WTC11 (cell line): ENCODE measurements at regions not wholly inside any gene's neighbourhood (a gene's known extent, or its start where the extent isn't known, plus 50 kb on each side); places are given as distances from the start of the nearest gene placed in this dataset.
A peak's percentile ranks its signal among the peaks of the same experiment; 100 is the strongest.

Experiments
- ATAC-seq: fragments of 200-7000 bp; cut with Tn5 transposase; 2 replicates; pipeline ENCODE4 v1.10.0; 2021; ENCODE audit warnings: mild to moderate bottlenecking, moderate library complexity
- CTCF ChIA-PET: fragments of 300-600 bp; sonication (Branson Sonifier 250); formaldehyde crosslinking; loops from one replicate; lab custom pipeline; 2021; ENCODE audit warnings: antibody characterized with exemption; lab: Charles Lee
- POLR2A ChIA-PET: fragments of 350-600 bp; sonication (Branson Sonifier 250); formaldehyde crosslinking; loops from one replicate; lab custom pipeline; 2021; ENCODE audit warnings: antibody characterized with exemption; lab: Charles Lee
- DNase-seq: peaks from one replicate; pipeline ENCODE4 v3.0.0; 2021; ENCODE audit warnings: low spot score
- H3K27ac Mint-ChIP-seq: 2 replicates; pipeline ENCODE4 v1.8.0; 2021; ENCODE audit warnings: mixed read lengths
- H3K27me3 Mint-ChIP-seq: 2 replicates; pipeline ENCODE4 v1.8.0; 2021; ENCODE audit warnings: low read depth, mild to moderate bottlenecking, moderate library complexity, mixed read lengths
- H3K36me3 Mint-ChIP-seq: 2 replicates; pipeline ENCODE4 v1.8.0; 2021; ENCODE audit warnings: mixed read lengths
- H3K4me1 Mint-ChIP-seq: 2 replicates; pipeline ENCODE4 v1.8.0; 2022; ENCODE audit warnings: mixed read lengths
- H3K4me3 Mint-ChIP-seq: 2 replicates; pipeline ENCODE4 v1.8.0; 2021; ENCODE audit warnings: mild to moderate bottlenecking, moderate library complexity, mixed read lengths
- H3K9me3 Mint-ChIP-seq: 2 replicates; pipeline ENCODE4 v1.8.0; 2021; ENCODE audit warnings: mixed read lengths
- AFF4 ChIP-seq: sonication (generic); formaldehyde crosslinking; IDR thresholded peaks from 2 replicates; pipeline ENCODE4 v1.8.1; 2023; ENCODE audit warnings: mild to moderate bottlenecking, missing genetic modification reagents, borderline replicate concordance
- ATF1 ChIP-seq: sonication (generic); formaldehyde crosslinking; IDR thresholded peaks from 2 replicates; pipeline ENCODE4 v1.8.1; 2023; ENCODE audit warnings: mild to moderate bottlenecking, moderate library complexity, missing genetic modification reagents
- ATF2 ChIP-seq: sonication (generic); formaldehyde crosslinking; IDR thresholded peaks from 2 replicates; pipeline ENCODE4 v1.8.1; 2022; ENCODE audit warnings: low read depth, missing genetic modification reagents, borderline replicate concordance
- CBFB ChIP-seq: sonication (generic); formaldehyde crosslinking; IDR thresholded peaks from 2 replicates; pipeline ENCODE4 v1.8.1; 2022; ENCODE audit warnings: mild to moderate bottlenecking, low read depth, missing genetic modification reagents
- E2F5 ChIP-seq: sonication (generic); formaldehyde crosslinking; IDR thresholded peaks from 2 replicates; pipeline ENCODE4 v1.8.1; 2022; ENCODE audit warnings: mild to moderate bottlenecking, moderate library complexity, missing genetic modification reagents
- GABPB1 ChIP-seq: sonication (generic); formaldehyde crosslinking; IDR thresholded peaks from 2 replicates; pipeline ENCODE4 v1.8.1; 2023; ENCODE audit warnings: mild to moderate bottlenecking, missing genetic modification reagents
- HMGA2 ChIP-seq: fragments of 250-450 bp; sonication (Bioruptor Pico); IDR thresholded peaks from 2 replicates; pipeline ENCODE4 v1.4.0; 2021; ENCODE audit warnings: mild to moderate bottlenecking, moderate library complexity
- JAZF1 ChIP-seq: fragments of 250-450 bp; sonication (Bioruptor Pico); IDR thresholded peaks from 2 replicates; pipeline ENCODE4 v1.9.0; 2021; ENCODE audit warnings: moderate library complexity, mild to moderate bottlenecking, inconsistent platforms
- MAX ChIP-seq: sonication (generic); formaldehyde crosslinking; IDR thresholded peaks from 2 replicates; pipeline ENCODE4 v1.8.0; 2022; ENCODE audit warnings: mild to moderate bottlenecking, missing genetic modification reagents
- NFYB ChIP-seq: sonication (generic); formaldehyde crosslinking; conservative IDR thresholded peaks from 2 replicates; pipeline ENCODE4 v1.8.0; 2022; ENCODE audit warnings: low read depth, missing genetic modification reagents
- NR1H2 ChIP-seq: sonication (generic); formaldehyde crosslinking; IDR thresholded peaks from 2 replicates; pipeline ENCODE4 v1.9.0; 2021; ENCODE audit warnings: mild to moderate bottlenecking, moderate library complexity, missing genetic modification reagents
- TCF7 ChIP-seq: sonication (generic); formaldehyde crosslinking; IDR thresholded peaks from 2 replicates; pipeline ENCODE4 v1.8.0; 2022; ENCODE audit warnings: mild to moderate bottlenecking, low read depth, missing genetic modification reagents, moderate library complexity
- TP53 ChIP-seq: sonication (generic); formaldehyde crosslinking; IDR thresholded peaks from 2 replicates; pipeline ENCODE4 v1.8.1; 2023; ENCODE audit warnings: mild to moderate bottlenecking, missing genetic modification reagents
- USF1 ChIP-seq: sonication (generic); formaldehyde crosslinking; IDR thresholded peaks from 2 replicates; pipeline ENCODE4 v1.8.0; 2022; ENCODE audit warnings: mild to moderate bottlenecking, missing genetic modification reagents
- ZBTB43 ChIP-seq: sonication (generic); formaldehyde crosslinking; IDR thresholded peaks from 2 replicates; pipeline ENCODE4 v1.8.1; 2023; ENCODE audit warnings: mild to moderate bottlenecking, missing genetic modification reagents
- ZNF232 ChIP-seq: sonication (generic); formaldehyde crosslinking; IDR thresholded peaks from 2 replicates; pipeline ENCODE4 v1.8.0; 2022; ENCODE audit warnings: mild to moderate bottlenecking, missing genetic modification reagents
- ZNF317 ChIP-seq: sonication (generic); formaldehyde crosslinking; IDR thresholded peaks from 2 replicates; pipeline ENCODE4 v1.8.1; 2023; ENCODE audit warnings: low read depth, mild to moderate bottlenecking, moderate library complexity, missing genetic modification reagents, borderline replicate concordance
- ZNF512 ChIP-seq: sonication (generic); formaldehyde crosslinking; IDR thresholded peaks from 2 replicates; pipeline ENCODE4 v1.8.1; 2022; ENCODE audit warnings: missing genetic modification reagents, borderline replicate concordance

GRCh38 chr2:133809485-133809884 lies 241.2 kb upstream of the NCKAP5 start:
- H3K36me3 Mint-ChIP-seq = no peaks in the 10 kb centered on the region
- ATAC-seq = no peak
- TF ChIP-seq GABPB1 (CRISPR knock-in tag) (no peak), ZNF512 (CRISPR knock-in tag) (0 out of 2 replicates have a peak, but pooled peaks have one; percentile 9)
- H3K27me3 Mint-ChIP-seq = peaks cover 14% of the 10 kb centered on the region
- ChIA-PET CTCF (no interaction called here), POLR2A (no interaction called here)
- no peak overlapping the region for H3K4me3 Mint-ChIP-seq
- peaks cover 8% of the 10 kb centered on the region for H3K9me3 Mint-ChIP-seq
- H3K4me1 Mint-ChIP-seq = peaks cover 3% of the 10 kb centered on the region; the same call in 1 of the 2 replicates
- no peak for DNase-seq
- H3K27ac Mint-ChIP-seq = no peak overlapping the region

GRCh38 chr2:133810559-133810958 lies 242.3 kb upstream of the NCKAP5 start:
- Mint-ChIP-seq H3K4me3 (no peak overlapping the region), H3K27ac (no peak overlapping the region), H3K9me3 (peaks cover 8% of the 10 kb centered on the region), H3K4me1 (peaks cover 2% of the 10 kb centered on the region; the same call in 1 of the 2 replicates), H3K36me3 (no peaks in the 10 kb centered on the region), H3K27me3 (peaks cover 14% of the 10 kb centered on the region)
- ATAC-seq (no peak), DNase-seq (no peak)
- CTCF ChIA-PET = no interaction called here
- POLR2A ChIA-PET = no interaction called here
- TF ChIP-seq ZNF512 (CRISPR knock-in tag) = 0 out of 2 replicates have a peak, but pooled peaks have one; percentile 55
- TF ChIP-seq ATF2 (CRISPR knock-in tag) = no peak

GRCh38 chr2:133811409-133812125 lies 243.3 kb upstream of the NCKAP5 start:
- H3K27ac Mint-ChIP-seq = no peak overlapping the region
- ATAC-seq = no peak
- ChIA-PET POLR2A (no interaction called here), CTCF (no interaction called here)
- TF ChIP-seq USF1 (CRISPR knock-in tag) (no peak), NFYB (no peak), NR1H2 (CRISPR knock-in tag) (no peak), ZBTB43 (no peak), JAZF1 (CRISPR knock-in tag) (no peak), CBFB (no peak), ZNF317 (CRISPR knock-in tag) (no peak), ZNF232 (CRISPR knock-in tag) (no peak), TCF7 (CRISPR knock-in tag) (no peak), AFF4 (CRISPR knock-in tag) (no peak), MAX (CRISPR knock-in tag) (no peak), GABPB1 (CRISPR knock-in tag) (no peak), TP53 (no peak), E2F5 (no peak), ATF1 (CRISPR knock-in tag) (no peak), HMGA2 (no peak)
- H3K9me3 Mint-ChIP-seq = peaks cover 8% of the 10 kb centered on the region
- DNase-seq = no peak
- peaks cover 14% of the 10 kb centered on the region for H3K27me3 Mint-ChIP-seq
- H3K4me3 Mint-ChIP-seq = no peak overlapping the region
- peaks cover 6% of the 10 kb centered on the region for H3K4me1 Mint-ChIP-seq
- no peaks in the 10 kb centered on the region for H3K36me3 Mint-ChIP-seq
